HG03571 (cell line): ENCODE measurements at regions not wholly inside any gene's neighbourhood (a gene's known extent, or its start where the extent isn't known, plus 50 kb on each side); places are given as distances from the start of the nearest gene placed in this dataset.
"Not testable (repeated sequence)": the region's sequence is repeated elsewhere in the genome, so short reads cannot be mapped to it uniquely, and the experiment has no call there.

Source experiments
- ATAC-seq: cut with Tn5 transposase; IDR thresholded peaks from one replicate; pipeline ENCODE4 v1.9.1; 2021; ENCODE audit not compliant: unreplicated experiment

DNA sequence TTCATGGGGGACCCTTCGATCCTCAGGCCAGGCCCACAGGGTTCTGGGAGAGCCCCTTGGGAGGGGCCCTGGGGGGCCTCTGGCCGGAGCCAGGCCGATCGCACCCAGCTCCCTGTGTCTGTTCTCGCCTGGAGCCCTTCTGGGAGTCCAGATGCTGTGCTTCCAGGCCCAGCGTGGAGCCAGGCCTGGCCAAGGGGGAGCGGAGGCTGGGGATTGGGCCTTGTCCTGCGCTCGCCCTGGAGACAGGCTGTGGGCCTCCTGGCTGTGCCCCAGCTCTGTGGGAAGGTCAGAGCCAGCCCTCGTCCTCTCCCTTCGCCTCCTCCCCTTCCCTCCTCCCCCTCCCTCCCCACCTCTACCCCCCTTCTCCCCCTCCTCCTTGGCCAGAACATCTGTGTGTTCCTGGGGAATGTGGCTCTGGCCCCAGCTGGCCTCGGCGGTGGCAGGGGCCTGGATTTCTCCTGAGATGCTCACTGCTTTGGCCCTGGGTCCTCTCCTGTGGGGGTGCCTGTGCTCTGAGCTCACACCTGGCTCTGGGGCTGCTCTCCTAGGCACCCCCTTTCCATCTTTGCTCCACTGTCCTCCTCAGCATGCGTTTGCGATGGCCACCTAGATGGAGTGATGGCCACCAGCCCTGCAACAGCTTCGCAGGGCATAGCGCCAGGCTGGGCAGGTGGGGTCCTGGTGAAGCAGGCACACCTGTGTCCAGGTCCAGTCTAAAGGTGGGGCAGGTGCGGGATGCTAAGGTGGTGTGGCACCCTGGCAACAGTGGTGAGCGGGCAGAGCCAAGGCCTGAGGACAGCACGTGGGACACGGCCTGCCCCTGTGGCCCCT is 90.6 kb upstream of the CIBAR2 start:
- ATAC-seq = no peak

DNA sequence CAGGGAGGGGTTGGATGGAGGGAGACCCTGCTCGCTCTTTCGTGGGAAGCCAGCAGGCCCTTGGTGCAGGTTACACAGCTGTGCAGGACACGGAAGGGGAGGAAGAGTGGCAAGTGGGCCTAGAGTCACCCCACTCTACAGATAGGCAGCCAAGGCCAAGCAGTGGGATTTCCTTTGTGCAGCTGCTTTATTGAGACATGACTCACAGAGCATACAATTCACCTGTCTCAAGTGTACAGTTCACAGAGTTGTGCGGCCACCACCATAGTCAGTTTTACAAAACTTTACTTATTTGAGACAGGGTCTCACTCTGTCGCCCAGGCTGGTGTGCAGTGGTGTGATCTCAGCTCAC is 91.2 kb upstream of the CIBAR2 start:
- no peak for ATAC-seq

DNA sequence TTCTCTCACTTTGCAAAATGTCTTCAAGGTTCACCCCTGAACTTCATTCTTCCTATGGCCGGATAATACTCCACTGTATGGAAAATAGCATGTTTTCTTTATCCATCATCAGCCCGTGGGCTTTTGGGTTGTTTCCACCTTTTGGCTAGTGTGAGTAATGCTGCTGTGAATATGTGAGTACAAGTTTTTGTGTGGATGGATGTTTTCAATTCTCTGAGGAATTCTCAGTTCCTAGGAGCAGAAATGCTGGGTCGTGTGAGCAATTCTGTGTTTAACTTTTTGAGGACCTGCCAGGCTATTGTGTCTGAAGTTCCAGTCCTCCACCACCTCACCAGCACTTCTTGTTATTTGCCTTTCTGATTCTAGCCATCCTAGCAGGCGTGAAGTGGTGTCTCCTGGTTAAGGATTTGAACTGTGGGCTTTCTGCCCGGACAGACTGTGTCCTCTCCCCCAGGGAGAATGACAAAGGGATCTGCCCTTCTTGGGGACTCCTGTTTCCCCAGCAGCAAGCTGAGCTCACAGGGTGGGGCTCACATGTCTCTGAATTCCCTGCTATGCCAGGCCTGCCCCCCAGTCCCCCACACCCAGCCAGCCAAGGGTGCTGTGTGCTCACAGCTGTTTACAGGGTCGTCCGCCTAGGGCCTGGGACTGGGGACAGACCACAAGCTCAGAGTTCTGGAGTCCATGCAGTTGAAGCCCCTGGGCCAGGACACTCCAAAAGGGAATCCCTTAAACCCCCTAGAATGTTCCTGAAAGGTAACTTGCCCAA is 92.2 kb upstream of the CIBAR2 start:
- no peak for ATAC-seq

DNA sequence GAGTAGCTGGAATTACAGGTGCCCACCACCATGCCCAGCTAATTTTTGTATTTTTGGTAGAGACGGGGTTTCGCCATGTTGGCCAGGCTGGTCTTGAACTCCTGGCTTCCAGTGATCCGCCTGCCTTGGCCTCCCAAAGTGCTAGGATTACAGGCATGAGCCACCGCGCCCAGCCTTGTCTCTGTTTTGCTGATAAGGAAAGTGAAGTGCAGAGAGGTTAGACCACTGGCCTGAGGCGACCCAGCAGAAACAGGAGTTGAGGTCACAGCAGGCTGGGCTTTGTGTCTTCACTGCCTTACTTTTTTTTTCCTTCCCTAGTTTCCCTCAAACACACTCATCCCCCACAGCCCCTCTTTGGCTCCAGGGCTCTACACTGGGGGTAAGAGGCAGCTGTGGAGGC is 93.0 kb upstream of the CIBAR2 start:
- ATAC-seq = not testable (repeated sequence)

DNA sequence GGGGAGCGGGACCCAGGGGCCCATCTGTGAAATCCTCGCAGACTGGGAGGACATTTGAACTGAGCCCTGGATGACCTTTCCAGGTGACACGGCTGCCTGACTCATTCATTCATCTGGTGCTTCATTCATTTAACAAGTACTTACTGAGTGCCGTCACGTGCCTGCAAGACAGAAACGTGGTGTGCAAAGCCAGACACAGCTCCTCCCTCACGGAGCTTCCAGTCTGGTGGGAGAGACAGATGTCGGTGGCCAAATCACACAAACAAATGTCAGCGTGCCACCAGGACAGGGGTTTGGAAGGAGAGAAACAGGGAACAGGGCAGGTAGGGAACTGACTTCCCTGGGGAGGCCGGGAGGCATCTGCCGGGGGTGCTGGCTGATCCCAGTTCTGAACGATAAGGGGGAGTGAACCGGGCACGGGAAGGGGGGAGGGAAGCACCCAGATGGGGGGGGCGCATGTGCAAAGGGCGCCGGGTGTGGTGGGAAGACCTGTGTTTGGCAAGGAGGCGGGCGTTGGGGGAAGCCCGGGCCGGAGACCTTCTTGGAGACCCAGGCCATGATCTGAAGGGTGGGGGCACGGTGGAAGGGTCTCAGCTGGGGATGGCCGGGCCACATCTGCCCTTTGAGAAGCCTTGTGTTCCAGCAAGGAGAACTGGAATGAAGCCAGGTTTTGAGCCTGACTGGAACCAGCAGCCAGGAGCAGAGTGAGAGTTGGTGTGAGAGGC is 93.6 kb upstream of the CIBAR2 start:
- ATAC-seq = no peak

DNA sequence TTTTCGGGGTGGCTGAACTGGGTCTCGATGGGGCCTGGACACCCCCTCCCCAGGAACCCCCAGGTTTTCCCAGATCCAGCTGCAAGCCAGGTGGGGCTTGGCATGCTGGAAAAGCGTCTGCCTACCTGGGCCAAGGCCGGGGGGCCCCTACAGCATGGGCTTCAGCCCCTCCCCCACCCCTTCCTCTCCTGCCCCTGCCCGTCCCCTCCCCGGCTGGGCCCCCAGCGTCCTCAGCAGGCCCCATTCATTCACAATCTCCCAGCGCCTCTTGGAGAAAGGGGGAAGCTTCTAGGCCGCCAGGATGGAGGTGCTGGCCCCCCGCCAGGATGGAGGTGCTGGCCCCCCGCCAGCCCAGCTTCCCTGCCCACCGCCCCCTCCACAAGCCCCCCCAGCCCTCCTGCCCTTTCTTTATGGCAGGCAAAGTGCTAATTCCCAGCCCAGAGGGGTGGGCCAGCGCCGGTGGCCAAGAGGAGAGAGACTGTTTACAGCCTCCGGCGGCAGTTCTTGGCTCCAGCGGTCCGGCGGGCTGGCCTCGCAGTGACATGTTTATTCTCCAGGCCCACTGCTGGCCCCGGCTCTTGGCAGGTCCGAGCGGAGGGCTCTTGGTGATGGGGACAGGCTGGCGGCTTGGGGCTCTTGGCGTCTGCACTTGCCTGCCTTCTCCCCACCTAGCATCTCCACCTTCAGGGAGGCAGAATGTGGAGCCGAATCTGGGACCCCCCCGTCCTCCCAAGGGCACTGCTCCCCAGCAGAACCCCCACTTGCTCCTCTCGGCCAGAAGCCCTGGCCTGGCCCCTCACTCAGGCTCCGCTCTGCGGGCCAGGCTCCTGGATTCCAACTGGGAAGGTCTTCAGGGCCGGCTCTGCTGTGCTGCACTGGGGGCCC is 94.4 kb upstream of the CIBAR2 start:
- no peak for ATAC-seq

DNA sequence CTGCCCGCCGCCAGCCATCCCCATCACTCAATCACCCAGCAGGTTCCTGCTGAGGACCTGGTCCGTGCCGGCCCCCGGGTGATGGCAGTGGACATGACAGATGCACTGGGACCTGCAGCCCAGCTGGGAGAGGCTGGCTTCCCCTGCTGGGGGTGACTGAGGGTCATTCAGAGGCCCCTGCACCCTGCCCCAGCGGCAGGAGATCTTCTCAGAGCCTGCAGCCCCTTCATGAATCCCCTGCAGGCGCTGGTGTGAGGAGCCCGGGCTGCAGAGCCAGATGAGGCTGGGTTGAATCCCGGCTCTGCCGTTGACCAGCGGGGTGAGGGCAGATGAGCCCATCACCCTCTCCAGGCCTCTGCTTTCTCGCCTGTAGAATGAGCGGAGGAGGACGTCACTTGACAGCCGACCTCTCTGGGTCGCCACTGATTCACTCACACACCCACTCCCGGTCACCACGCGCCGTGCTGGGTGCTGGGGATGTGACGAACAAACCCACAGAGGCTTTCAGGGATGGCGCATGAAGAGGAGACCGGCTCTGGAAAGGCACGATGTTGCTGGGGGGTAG is 95.2 kb upstream of the CIBAR2 start:
- ATAC-seq = no peak

DNA sequence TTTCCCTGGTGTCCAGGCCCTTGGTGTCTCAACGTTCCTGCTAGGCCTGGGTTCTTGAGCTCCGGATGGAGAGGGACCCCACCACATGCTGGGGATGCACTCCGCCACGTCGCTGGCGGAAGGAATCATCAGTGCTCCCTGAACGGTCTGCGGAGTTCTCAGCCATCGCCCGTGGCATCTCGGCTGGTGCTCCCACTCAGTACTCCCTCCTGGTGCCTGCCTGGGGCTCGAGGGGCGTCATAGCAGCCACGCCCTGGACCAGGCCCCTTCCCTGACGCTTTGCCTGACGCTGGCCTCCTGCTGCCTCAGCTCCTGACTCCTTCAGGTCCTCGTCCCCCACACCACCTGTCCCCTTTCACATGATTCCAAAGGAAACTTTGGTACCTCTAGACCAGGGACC is 95.9 kb upstream of the CIBAR2 start:
- ATAC-seq = no peak

DNA sequence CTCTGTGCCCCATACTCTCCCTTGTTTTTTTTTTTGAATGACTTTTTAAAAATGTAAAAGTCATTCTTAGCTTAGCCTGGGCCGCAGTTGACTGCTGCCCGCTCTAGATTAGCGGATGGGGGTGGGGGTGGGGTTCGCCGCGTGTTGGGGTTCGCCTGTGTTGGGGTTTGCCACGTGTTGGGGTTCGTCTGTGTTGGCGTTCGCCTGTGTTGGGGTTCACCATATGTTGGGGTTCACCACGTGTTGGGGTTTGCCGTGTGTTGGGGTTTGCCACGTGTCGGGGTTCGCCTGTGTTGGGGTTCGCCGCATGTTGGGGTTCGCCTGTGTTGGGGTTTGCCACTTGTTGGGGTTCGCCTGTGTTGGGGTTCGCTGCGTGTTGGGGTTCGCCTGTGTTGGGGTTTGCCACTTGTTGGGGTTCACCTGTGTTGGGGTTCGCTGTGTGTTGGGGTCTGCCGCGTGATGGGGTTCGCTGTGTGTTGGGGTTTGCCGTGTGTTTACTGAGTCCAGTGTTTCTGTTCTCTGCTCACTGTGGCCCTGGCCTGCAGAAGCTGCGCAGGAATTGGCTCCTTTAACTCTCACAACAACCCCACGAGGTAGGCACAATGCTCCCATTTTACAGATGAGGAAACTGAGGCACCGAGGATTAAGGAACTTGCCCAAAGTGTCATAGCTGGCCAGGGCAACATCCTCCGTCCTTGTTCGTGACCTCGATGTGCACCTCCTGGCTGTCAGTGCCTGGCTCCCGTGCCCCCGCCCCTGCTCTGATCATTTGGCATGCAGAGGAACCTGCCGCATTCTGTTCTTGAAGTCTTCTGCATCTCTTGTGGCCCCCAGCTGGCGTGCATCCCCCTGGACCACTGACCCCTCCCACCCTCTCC is 96.6 kb upstream of the CIBAR2 start:
- ATAC-seq = no peak

DNA sequence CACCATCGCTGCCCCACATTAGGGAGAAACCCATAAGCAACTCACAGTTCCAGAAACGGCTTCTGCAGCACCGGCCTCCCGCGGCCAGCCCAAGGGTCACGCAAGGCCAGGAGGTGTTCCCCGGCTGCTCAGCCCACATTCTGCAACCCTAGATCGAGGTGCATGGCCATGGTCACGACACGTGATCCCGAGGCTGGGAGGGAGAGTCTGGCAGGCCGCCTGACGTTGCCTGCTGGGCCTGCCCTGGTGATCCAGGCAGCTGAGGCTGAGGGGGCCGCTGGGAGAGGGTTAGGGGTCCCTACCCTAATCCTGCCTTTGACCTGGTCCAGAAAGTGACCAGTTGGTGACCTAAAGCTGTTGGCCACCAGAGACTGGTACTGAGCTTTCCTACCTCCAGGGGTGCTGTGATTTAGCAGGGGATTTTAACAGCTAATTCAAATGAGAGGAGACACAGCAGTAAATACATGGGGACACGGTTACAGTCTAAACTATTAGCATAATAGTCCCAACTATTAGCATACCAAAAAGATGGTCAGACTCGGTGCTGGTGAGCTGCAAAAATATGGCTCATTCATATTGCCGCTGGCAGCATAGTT is 97.4 kb upstream of the CIBAR2 start:
- no peak for ATAC-seq

DNA sequence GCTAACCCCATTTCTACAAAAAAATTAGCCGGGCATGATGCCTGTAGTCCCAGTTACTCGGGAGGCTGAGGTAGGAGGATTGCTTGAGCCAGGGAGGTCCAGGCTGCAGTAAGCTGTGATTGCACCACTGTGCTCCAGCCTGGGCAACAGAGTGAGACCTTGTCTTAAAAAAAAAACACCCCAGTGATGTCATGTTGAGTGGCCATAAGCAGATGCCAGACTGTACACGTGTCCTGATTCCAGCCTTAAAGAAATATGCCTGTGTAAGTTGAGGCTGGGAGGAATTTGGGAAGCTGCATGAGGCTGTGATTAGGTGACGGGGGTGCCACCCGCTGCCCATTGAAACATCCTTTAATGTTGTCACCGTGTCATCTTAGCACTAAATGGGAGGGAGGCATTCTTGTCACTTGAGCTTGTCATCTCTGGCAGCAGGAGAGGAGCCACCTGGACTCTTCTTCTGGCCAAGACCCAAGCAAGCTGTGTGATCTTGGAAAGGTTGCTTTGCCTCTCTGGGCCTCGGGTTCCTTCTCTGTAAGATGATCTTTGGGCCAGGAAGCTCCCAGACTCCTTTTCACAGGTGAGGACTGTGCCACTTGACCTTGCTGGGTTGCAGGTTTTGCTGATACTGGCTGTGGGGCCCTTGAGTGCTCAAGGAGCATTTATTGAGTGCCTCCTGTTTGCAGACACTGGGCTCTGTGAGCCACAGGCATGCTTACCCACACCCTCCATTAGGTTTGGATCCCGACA is 98.3 kb upstream of the CIBAR2 start:
- ATAC-seq = no peak

DNA sequence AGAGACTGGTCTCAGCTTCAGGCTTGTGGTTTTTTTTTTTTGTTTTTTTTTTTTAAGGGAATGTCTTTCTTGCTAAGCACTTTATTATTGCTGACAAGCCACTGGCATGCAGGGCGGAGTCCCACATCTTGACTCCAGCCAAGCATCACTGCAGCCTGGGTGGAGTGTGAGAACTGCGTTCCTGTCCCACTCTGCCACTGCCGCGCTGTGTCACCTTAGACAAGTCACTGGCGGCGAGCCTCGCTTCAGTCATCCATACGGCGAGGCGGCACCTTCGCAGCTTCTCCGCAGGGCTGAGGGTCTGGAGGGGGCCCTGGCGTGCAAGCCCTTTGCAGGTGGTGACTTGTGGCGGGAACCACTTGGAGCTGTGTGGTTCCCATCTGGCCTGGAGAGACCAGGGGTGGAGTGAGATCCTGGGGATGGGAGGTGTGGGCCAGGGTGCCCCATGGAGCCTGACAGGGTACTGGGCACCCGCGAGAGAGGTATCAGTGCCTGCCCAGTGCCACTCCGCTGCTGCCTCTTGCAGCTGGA is 99.1 kb upstream of the CIBAR2 start:
- ATAC-seq = no peak

DNA sequence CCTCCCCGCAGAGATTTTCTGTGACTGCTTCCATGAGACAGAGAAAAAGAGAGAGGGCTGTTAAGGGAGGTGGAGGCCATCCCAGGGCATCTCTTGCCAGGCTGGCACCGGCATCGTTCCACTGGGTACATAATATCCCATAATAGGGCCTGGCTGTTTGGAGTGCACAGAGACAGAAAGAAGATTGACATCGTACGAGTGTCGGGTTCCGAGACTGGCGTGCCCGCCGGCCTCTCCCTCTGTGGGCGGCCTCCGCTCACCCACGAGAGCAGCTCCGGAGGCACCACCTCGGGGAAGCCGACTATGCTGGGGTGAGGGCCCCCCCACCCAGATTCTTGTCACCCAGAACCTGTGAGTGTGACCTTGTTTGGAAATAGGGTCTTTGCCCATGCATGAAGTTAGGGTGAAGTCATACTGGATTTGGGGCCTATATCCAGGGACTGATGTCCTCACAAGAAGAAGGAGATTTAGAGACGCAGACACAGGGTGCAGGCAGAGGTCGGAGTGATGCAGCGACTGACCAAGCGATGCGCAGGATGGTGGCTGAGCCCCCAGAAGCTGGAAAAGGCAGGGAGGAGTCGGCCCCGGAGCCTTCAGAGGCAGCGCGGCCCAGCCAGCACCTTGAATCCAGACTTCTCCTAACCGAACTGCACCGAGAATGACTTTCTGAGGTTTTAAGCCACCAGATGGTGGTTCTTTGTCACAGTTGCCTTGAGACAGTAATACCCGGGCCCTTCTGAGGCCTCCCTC is 101.8 kb upstream of the CIBAR2 start:
- no peak for ATAC-seq

DNA sequence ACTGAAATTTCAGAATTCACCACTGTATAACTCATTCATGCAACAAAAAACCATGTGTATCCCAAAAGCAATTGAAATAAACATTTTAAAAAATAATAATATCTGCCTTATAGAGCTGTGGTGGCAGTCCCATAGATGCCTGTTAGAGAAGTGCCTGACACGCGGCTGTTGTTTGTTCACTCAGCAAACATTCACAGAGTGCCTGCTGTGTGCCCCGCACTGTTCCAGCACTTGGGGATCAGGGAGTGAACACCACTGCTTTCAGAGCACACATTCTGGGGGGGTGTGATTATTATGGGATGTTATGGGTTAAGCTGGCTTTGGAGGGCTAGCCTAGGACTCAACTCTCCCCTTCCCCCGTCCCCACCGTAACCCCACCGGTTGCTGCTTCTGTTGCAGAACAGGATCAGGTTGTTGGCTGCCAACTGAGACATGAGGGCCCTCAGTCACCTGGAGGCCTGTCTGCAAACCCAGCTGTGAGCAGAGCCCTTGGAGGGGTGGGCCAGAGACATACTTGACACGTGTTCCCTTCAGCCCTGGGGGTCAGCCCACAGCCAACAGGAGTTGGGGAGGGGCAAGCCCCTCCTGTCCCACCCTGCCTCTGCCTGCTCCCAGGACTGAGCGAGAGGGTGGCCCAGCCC is 103.3 kb upstream of the CIBAR2 start:
- ATAC-seq = no peak

DNA sequence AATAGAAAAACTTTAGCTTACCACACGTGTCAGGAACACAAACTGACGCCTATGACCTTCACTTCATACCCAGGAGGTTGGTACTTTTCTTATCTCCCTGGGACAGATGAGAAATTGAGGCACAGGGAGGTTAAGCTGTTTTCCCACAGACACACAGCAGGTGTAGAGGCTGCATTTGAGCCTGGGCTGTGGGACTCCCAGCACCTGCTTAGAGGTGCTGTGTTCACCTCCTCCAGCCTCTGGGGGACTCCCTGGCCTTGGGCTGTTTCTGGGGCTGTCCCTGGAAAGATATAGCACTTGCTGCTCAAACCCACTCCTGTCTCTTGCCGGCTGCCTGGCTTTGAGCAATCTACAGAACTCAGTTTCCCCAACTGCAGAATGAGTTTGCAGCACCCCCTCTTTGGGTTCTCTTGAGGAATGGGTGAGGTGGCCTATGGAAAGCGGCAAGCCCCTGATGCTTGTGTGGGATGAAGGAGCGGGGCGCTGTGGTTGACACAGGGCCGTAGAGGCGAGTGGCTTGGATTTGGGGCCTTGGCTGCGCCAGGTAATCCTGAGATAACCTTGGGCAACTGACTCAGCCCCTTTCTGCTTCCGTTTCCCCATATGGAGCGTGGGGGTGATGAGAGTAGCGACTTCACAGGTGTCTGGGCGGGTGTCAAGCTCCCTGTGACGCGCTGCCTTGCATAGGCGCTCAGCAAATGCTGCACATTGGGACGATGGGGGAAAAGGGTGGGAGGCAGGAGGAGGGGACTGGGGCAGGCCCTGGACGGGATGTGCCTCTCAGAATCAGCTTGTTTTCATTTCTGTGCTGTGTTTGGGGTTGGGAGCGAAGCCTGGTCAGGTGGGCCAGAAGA is 104.5 kb upstream of the CIBAR2 start:
- ATAC-seq = no peak
